ENCODE measurements at regions not wholly inside any gene's neighbourhood (a gene's known extent, or its start where the extent isn't known, plus 50 kb on each side); places are given as distances from the start of the nearest gene placed in this dataset.
"Not testable (repeated sequence)": the region's sequence is repeated elsewhere in the genome, so short reads cannot be mapped to it uniquely, and the experiment has no call there.

GRCh38 chr18:29849144-29849543 is 1193.4 kb downstream of the DSC3 start:
- no peak overlapping the region for H3K27ac ChIP-seq
- TF ChIP-seq, protein P1, sequence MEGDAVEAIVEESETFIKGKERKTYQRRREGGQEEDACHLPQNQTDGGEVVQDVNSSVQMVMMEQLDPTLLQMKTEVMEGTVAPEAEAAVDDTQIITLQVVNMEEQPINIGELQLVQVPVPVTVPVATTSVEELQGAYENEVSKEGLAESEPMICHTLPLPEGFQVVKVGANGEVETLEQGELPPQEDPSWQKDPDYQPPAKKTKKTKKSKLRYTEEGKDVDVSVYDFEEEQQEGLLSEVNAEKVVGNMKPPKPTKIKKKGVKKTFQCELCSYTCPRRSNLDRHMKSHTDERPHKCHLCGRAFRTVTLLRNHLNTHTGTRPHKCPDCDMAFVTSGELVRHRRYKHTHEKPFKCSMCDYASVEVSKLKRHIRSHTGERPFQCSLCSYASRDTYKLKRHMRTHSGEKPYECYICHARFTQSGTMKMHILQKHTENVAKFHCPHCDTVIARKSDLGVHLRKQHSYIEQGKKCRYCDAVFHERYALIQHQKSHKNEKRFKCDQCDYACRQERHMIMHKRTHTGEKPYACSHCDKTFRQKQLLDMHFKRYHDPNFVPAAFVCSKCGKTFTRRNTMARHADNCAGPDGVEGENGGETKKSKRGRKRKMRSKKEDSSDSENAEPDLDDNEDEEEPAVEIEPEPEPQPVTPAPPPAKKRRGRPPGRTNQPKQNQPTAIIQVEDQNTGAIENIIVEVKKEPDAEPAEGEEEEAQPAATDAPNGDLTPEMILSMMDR (IDR thresholded peaks at IDR 0.05) = no peak
- TF ChIP-seq ZFX (IDR thresholded peaks at IDR 0.05; ENCODE audit: borderline replicate concordance) = no peak

GRCh38 chr18:29841631-29842030 is 1200.9 kb downstream of the DSC3 start:
- H3K27ac ChIP-seq = no peak overlapping the region
- TF ChIP-seq ZFX (IDR thresholded peaks at IDR 0.05; ENCODE audit: borderline replicate concordance) = no peak
- TF ChIP-seq, protein P1 (IDR thresholded peaks at IDR 0.05) = no peak

DNA sequence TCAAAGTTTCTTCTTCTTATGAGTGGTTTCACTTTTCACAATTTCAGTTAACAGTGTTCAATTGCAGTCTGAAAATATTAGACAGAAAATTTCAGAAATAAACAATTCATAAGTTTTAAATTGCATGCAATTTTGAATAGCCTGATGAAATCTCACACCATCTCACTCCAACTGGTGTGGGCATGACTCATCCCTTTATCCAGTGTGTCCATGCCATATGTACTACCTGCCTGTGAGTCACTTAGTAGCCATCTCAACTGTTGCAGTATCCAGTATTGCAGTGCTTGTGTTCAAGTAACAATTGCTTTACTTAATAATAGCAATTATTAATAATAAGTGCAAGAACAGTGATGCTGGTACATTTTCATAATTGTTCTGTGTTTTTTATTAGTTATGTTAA is 1202.5 kb downstream of the DSC3 start:
- TF ChIP-seq, protein P1 (IDR thresholded peaks at IDR 0.05) = no peak
- TF ChIP-seq ZFX (IDR thresholded peaks at IDR 0.05; ENCODE audit: borderline replicate concordance) = no peak
- H3K27ac ChIP-seq = no peak overlapping the region

DNA sequence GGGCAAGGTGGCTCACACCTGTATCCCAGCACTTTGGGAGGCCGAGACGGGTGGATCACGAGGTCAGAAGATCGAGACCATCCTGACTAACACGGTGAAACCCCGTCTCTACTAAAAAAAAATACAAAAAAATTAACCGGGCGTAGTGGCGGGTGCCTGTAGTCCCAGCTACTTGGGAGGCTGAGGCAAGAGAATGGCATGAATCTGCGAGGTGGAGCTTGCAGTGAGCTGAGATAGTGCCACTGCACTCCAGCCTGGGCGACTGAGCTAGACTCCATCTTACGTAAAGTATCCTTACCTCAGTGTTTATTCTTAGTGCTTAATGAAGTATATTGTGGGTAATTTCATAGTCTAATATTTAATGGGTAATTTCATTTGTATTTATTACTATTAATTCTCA is 1203.6 kb downstream of the DSC3 start:
- not testable (repeated sequence) for H3K27ac ChIP-seq

DNA sequence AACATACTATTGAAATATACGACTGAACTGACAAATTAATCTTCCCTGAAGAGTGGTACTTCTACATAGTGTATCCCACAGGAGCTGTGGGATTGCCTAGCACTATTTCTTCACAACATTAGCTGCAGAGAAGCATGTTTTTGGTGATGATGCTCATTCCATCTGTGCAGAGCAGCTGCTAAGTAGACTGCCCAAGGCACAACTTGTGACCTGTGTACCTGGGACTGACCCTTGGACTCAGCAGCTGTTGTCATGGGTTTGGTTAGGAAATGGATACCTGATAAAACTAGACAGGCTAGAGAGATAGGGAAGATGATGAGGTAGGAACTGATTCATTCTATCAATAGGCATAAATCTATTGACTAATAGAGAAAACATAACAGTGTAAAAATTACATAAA is 1204.0 kb downstream of the DSC3 start:
- TF ChIP-seq, protein P1 (IDR thresholded peaks at IDR 0.05) = no peak
- no peak for TF ChIP-seq ZFX (IDR thresholded peaks at IDR 0.05; ENCODE audit: borderline replicate concordance)

DNA sequence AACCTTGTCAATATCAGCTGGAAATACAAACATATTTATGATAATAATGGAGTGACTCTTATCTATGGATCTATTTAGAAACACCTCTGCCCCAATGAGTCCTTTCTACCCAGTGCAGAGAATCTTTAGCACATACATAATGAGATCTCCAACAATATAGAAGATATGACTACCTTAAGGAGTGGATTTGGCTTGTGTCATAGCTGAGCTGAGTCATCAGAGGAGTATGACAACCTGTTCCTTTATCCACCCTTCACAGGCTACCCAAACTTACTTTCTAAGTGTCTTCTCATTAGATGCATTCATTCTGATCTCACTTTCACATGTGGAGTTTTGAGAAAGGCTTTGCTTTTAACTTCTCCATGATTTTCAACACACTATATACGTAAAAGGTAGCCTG is 1218.9 kb downstream of the DSC3 start:
- H3K27ac ChIP-seq = no peak overlapping the region
- TF ChIP-seq ZFX (IDR thresholded peaks at IDR 0.05; ENCODE audit: borderline replicate concordance) = no peak
- TF ChIP-seq, protein P1 (IDR thresholded peaks at IDR 0.05) = no peak

More for the DNA sequence above, 1204.0 kb downstream of the DSC3 start:
- H3K27ac ChIP-seq = no peak overlapping the region

DNA sequence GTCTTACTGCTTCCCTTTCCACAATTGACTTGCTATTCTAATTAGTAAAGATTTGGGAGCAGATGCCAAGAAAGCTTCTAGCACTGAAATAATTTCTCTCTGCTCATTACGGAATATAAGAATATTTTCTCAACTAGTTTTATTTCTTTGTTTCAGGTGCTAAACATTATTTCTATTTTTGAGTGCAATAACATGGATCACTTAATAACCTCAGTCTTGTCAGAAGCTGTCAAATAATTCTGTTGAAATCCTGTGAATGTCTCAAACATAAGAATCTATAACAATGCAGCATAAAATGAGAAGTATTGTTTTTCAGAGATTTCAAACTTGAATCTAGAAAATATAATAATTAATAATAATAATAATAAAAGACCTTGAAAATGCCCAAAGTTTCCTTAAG is 1221.0 kb downstream of the DSC3 start:
- TF ChIP-seq ZFX (IDR thresholded peaks at IDR 0.05; ENCODE audit: borderline replicate concordance) = no peak
- TF ChIP-seq, protein P1 (IDR thresholded peaks at IDR 0.05) = no peak
- no peak overlapping the region for H3K27ac ChIP-seq

- TF ChIP-seq, protein P1 (IDR thresholded peaks at IDR 0.05) = no peak
- TF ChIP-seq ZFX (IDR thresholded peaks at IDR 0.05; ENCODE audit: borderline replicate concordance) = no peak
- H3K27ac ChIP-seq = no peak overlapping the region
Observed at GRCh38 chr18:29811519-29811918, 1231.0 kb downstream of the DSC3 start.
